Gastroesophageal sphincter (tissue), 4 donors: ENCODE measurements at regions not wholly inside any gene's neighbourhood (a gene's known extent, or its start where the extent isn't known, plus 50 kb on each side); places are given as distances from the start of the nearest gene placed in this dataset.

ENCODE experiments used
- ATAC-seq: fragments of 150-250 bp; one replicate; pipeline ENCODE4 v1.9.1; 2016; ENCODE audit warnings: mild to moderate bottlenecking, moderate library complexity
- H3K27ac ChIP-seq, 4 donors: fragments of 200-600 bp; sonication (generic) in 3 of 4; 1 replicate in 3 of 4; 2 replicates in 1 of 4; pipeline ENCODE4 v1.5.1; 2016 to 2019
- H3K27me3 ChIP-seq: fragments of 200-600 bp; sonication (generic); one replicate; pipeline ENCODE4 v1.5.1; 2019
- H3K36me3 ChIP-seq, 2 donors: fragments of 200-600 bp; sonication (generic); one replicate each; pipeline ENCODE4 v1.5.1; 2019; ENCODE audit warnings: control low read depth in 1 of 2
- H3K4me1 ChIP-seq, 3 donors: fragments of 200-600 bp; sonication (generic); 1 replicate in 2 of 3; 2 replicates in 1 of 3; pipeline ENCODE4 v1.5.1; 2016 to 2019; ENCODE audit warnings: control low read depth in 2 of 3
- H3K4me3 ChIP-seq, 2 donors: fragments of 200-600 bp; sonication (generic); one replicate each; pipeline ENCODE4 v1.5.1; 2019; ENCODE audit warnings: mild to moderate bottlenecking in 1 of 2, moderate library complexity in 1 of 2
- H3K9me3 ChIP-seq, 3 donors: fragments of 200-600 bp; sonication (generic); one replicate each; pipeline ENCODE4 v1.5.1; 2017 to 2019; ENCODE audit warnings: control low read depth in 2 of 3
- CTCF ChIP-seq, 4 experiments: fragments of 200-600 bp in 2 of 4; fragments of 450-650 bp in 2 of 4; sonication (generic) in 1 of 4; IDR thresholded peaks; one replicate each; pipeline ENCODE4 v1.5.1; 2017 to 2019; ENCODE audit warnings: antibody characterized with exemption in 4 of 4, mild to moderate bottlenecking in 2 of 4, moderate library complexity in 2 of 4
- EP300 ChIP-seq: sonication (generic); formaldehyde crosslinking; IDR thresholded peaks from one replicate; pipeline ENCODE4 v1.6.1; 2017; ENCODE audit warnings: antibody characterized with exemption, mild to moderate bottlenecking
- POLR2A ChIP-seq, 2 donors: fragments of 450-650 bp; IDR thresholded peaks; one replicate each; pipeline ENCODE4 v1.6.1; 2017; ENCODE audit warnings: antibody characterized with exemption in 2 of 2, mild to moderate bottlenecking in 2 of 2, moderate library complexity in 1 of 2
- POLR2AphosphoS5 ChIP-seq: sonication (generic); formaldehyde crosslinking; IDR thresholded peaks from one replicate; pipeline ENCODE4 v1.6.1; 2017; ENCODE audit warnings: antibody characterized with exemption
- WGBS, 2 donors: methylation state at CpG; one replicate each; pipeline ENCODE4 v1.1.5; 2018; ENCODE audit warnings: low coverage in 1 of 2; 5-methylcytosine and 5-hydroxymethylcytosine counted together

GRCh38 chr9:124179196-124180071, 78.3 kb upstream of the NEK6 start:
- TF ChIP-seq EP300, result no peak
- TF ChIP-seq POLR2A (IDR thresholded peaks at IDR 0.05), result no peak
- TF ChIP-seq CTCF (IDR thresholded peaks at IDR 0.05), result no peak
- TF ChIP-seq POLR2AphosphoS5, result no peak
- Histone ChIP-seq H3K36me3 (no peaks in the 10 kb centered on the region), H3K27ac (no peak overlapping the region), H3K4me1 (no peaks in the 10 kb centered on the region), H3K9me3 (peaks cover 0 to 9% (median 0%) of the 10 kb centered on the region in 3 donors), H3K27me3 (peaks cover 57% of the 10 kb centered on the region), H3K4me3 (no peak overlapping the region)
- 79% methylated on average over 6 of the region's 19 CpGs; no CpG with 5 or more reads in 1 of the 2 donors for WGBS, 2 donors
- ATAC-seq, result no peak

- Histone ChIP-seq H3K27ac (no peak overlapping the region), H3K4me3 (no peak overlapping the region), H3K4me1 (no peaks in the 10 kb centered on the region), H3K36me3 (no peaks in the 10 kb centered on the region), H3K27me3 (peaks cover 61% of the 10 kb centered on the region), H3K9me3 (peaks cover 0 to 9% (median 0%) of the 10 kb centered on the region in 3 donors)
- WGBS, 2 donors, result 6 to 7% methylated on average over 2 to 3 of the region's 7 CpGs
- no peak for TF ChIP-seq CTCF (IDR thresholded peaks at IDR 0.05)
- no peak for TF ChIP-seq POLR2AphosphoS5
- no peak for TF ChIP-seq POLR2A (IDR thresholded peaks at IDR 0.05)
- TF ChIP-seq EP300, result no peak
- no peak for ATAC-seq
Measured at GRCh38 chr9:124180557-124180956, 77.2 kb upstream of the NEK6 start.

- no peak overlapping the region for H3K4me3 ChIP-seq
- TF ChIP-seq CTCF (IDR thresholded peaks at IDR 0.05), result no peak
- TF ChIP-seq POLR2AphosphoS5, result no peak
- no peak for TF ChIP-seq EP300
- no peak for TF ChIP-seq POLR2A (IDR thresholded peaks at IDR 0.05)
- peaks cover 0 to 9% (median 0%) of the 10 kb centered on the region in 3 donors for H3K9me3 ChIP-seq
- no peaks in the 10 kb centered on the region for H3K36me3 ChIP-seq
- peaks cover 73% of the 10 kb centered on the region for H3K27me3 ChIP-seq
- H3K4me1 ChIP-seq, result no peaks in the 10 kb centered on the region
- H3K27ac ChIP-seq, result no peak overlapping the region
- ATAC-seq, result no peak
- 54 to 63% methylated on average over 3 of the region's 5 CpGs for WGBS, 2 donors
Measured at GRCh38 chr9:124182741-124183140, 75.0 kb upstream of the NEK6 start.

GRCh38 chr9:124183772-124184171, 74.0 kb upstream of the NEK6 start:
- H3K27ac ChIP-seq, result no peak overlapping the region
- 78 to 90% methylated on average over 2 to 3 of the region's 3 CpGs for WGBS, 2 donors
- no peak overlapping the region for H3K4me3 ChIP-seq
- H3K27me3 ChIP-seq, result peaks cover 81% of the 10 kb centered on the region
- H3K9me3 ChIP-seq, result peaks cover 0 to 9% (median 0%) of the 10 kb centered on the region in 3 donors
- no peaks in the 10 kb centered on the region for H3K4me1 ChIP-seq
- H3K36me3 ChIP-seq, result no peaks in the 10 kb centered on the region
- ATAC-seq, result no peak
- TF ChIP-seq POLR2A (IDR thresholded peaks at IDR 0.05), result no peak
- TF ChIP-seq CTCF (IDR thresholded peaks at IDR 0.05), result no peak
- no peak for TF ChIP-seq POLR2AphosphoS5
- no peak for TF ChIP-seq EP300

- no peak for ATAC-seq
- no peaks in the 10 kb centered on the region for H3K36me3 ChIP-seq
- H3K27me3 ChIP-seq, result peaks cover 74% of the 10 kb centered on the region
- H3K4me1 ChIP-seq, result no peaks in the 10 kb centered on the region
- peaks cover 0 to 9% (median 0%) of the 10 kb centered on the region in 3 donors for H3K9me3 ChIP-seq
- no peak overlapping the region for H3K27ac ChIP-seq
- 93% methylated on average over 3 of the region's 5 CpGs; no CpG with 5 or more reads in 1 of the 2 donors for WGBS, 2 donors
- no peak overlapping the region for H3K4me3 ChIP-seq
- TF ChIP-seq CTCF (IDR thresholded peaks at IDR 0.05), result no peak
- TF ChIP-seq EP300, result no peak
- no peak for TF ChIP-seq POLR2A (IDR thresholded peaks at IDR 0.05)
- TF ChIP-seq POLR2AphosphoS5, result no peak
Measured at GRCh38 chr9:124185413-124185812, 72.3 kb upstream of the NEK6 start.
